ENCODE measurements at regions not wholly inside any gene's neighbourhood (a gene's known extent, or its start where the extent isn't known, plus 50 kb on each side); places are given as distances from the start of the nearest gene placed in this dataset.

- TF ChIP-seq CTCF (IDR thresholded peaks at IDR 0.05; ENCODE audit: borderline replicate concordance, extremely low read depth, low read length, poor library complexity, severe bottlenecking), result no peak
- TF ChIP-seq EZH2 (IDR thresholded peaks at IDR 0.05; ENCODE audit: borderline replicate concordance, low read depth, low read length, severe bottlenecking), result no peak
Measured at GRCh38 chr6:25205629-25206028, 73.5 kb upstream of the CARMIL1 start.

All from DND-41 (cell line).